GM19324 (cell line): ENCODE measurements at regions not wholly inside any gene's neighbourhood (a gene's known extent, or its start where the extent isn't known, plus 50 kb on each side); places are given as distances from the start of the nearest gene placed in this dataset.
A peak's percentile ranks its signal among the peaks of the same experiment; 100 is the strongest.

Source experiments
- ATAC-seq: cut with Tn5 transposase; IDR thresholded peaks from one replicate; pipeline ENCODE4 v1.9.1; 2021; ENCODE audit warnings: mild to moderate bottlenecking, moderate library complexity; ENCODE audit not compliant: unreplicated experiment, low FRiP score

DNA sequence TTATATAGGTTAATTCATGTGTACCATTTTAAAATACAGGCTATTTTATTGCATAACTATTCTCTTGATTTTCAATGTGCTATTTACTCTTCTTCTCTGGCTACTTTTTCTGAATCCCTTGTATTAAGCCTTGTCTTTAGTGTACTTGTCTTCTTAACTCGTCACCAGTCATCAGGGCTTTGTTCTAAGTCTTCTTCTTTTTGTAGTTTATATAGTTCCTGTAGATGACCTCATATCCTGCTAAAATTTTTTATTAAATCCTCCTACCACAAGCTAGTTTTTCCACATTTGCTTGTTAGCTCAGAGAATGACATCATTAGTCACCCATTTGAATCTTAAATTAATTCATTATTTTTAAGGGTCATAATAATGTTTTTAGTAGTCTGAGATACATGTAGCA, 1281.9 kb downstream of the KCNT2 start:
- no peak for ATAC-seq

GRCh38 chr1:195325181-195325580, 1283.1 kb downstream of the KCNT2 start:
- ATAC-seq = no peak

GRCh38 chr1:195306281-195306680, 1302.0 kb downstream of the KCNT2 start:
- ATAC-seq = no peak

DNA sequence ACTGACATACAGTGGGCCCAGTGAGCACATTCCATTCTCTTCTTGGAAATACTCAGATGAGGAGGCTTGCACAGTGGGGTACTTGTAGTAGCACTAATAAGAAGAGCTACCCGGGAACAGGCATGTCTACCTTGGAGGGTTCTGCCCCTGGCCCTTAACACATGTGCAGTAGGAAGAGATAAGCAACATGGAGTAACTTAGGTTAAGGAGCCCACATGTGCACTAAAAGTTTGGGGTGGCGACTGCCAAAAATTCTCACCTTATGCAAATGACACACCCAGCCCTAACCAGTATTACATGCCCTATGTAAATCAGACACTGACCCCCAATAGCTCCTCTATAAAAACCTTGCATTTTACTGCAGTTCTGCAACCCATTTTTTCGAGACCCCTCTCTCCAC, 1313.3 kb downstream of the KCNT2 start:
- ATAC-seq = no peak

GRCh38 chr1:195278644-195279043, 1329.6 kb downstream of the KCNT2 start:
- ATAC-seq = no peak

- no peak for ATAC-seq
Measured at GRCh38 chr1:195275710-195276109, 1332.5 kb downstream of the KCNT2 start.

GRCh38 chr1:195251900-195252299, 1356.3 kb downstream of the KCNT2 start:
- no peak for ATAC-seq

GRCh38 chr1:195243492-195243891, 1364.7 kb downstream of the KCNT2 start:
- no peak for ATAC-seq

DNA sequence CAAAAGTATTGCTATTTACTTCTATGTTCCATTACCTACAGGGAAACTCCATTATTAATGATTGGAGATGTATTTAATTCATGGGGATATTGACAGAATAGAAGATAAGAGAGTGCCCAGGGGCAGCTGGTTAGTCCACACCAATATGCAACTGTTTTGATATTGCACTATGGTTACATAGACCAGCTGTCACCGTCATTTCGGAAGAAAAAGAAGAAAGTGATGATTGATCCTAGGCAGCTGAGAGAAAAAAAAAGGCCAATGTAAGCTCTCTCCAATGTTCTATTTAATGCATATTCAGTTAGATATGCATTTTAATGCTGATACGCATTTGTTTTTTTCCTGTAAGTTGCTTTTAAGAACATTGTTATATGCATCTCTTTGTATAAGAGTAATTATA, 1367.2 kb downstream of the KCNT2 start:
- no peak for ATAC-seq

DNA sequence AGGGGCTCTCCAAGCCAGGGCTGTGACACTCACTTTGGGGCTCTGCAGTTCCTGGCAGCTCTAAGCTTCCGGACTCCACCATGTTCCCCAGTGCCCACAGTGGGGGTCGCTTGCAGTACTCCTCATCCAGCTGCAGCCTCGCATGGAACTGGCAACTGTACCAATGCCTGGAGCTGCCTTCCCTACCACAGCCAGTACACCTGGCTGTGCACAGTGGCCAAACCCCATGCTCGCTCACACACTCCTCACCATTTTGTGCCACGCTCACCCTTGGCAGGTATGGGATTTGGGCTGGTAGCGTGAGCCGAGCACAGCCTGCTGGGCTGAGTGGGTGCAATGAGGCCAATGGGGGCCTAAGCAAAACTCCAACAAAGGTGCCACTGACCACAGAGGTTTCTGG, 1369.9 kb downstream of the KCNT2 start:
- no peak for ATAC-seq

DNA sequence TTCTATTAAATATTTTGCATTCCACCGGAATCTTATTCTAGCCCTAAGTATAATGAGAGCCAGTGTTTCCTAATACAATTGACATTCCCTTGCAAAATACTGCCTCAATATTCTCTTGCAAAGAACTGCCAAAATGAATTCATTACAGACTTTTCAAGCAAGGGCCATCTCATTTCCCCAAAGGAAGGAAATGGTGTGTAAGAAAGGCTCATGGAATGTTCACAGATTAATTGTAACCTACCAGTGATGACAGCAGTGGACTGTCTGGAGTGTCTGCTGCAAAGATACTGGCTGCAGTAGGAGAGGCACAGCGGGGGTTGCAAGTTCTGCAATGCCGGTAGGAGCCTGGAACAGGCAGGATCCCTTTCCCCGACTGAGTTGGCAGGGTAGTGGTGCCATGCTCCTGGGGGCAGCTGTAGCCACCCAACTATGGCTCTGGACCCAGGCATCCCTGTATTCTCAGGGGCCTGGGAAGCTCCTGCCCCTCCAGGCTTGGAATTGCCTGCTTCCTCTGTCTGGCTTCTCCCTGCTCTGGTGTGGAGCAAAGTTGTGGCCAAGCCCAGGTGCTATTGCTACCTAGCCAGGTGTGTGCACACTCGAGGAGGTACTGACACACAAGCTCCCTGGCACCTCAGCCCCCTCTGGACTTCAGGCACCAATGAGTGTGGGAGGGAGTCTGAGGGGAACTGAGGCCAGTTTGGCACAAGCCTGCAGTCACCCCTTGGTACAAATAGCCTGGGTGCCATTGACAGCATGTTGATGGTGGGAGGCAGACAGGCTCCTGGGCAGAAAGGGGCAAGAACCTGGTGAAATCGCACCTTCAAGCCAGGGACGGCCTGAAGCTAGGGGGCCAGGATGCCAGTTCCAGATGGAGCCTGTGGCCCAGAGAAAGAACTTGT, 1371.0 kb downstream of the KCNT2 start:
- ATAC-seq = no peak

- no peak for ATAC-seq
Measured at GRCh38 chr1:195218428-195219212, 1389.6 kb downstream of the KCNT2 start.

GRCh38 chr1:195202241-195202640, 1406.0 kb downstream of the KCNT2 start:
- no peak for ATAC-seq

GRCh38 chr1:195200772-195201171, 1407.5 kb downstream of the KCNT2 start:
- ATAC-seq = no peak

- ATAC-seq = no peak
Measured at GRCh38 chr1:195197116-195197515, 1411.1 kb downstream of the KCNT2 start.

DNA sequence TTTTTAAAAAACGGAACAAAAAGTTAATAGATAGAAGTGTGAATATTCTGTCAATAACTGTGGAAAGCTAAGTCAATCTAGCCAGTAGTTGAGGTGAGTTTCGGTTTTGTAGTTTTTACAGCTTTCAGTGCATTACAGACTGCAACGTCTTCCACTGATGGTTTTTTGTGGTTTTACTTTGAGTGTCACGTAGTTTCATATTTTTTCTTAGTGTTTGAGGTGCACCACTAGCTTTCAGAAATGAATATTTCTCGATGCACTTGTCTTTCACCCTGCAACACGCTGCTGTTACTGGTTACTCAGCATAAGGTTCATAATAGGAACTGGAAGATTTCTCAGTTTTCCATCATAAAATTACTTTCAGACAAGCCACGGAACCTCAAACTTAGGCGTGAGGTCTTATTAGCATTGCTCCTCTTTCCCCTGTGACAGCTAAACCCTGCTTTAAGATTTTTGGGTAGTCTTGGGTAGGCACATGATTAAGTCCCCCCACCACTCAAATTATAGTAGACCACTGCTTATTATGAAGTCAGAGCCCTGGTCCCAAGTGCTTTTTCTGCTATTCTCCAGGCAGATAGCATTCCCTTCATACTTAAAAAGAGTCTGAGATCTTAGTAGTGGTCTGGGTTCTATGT, 1412.7 kb downstream of the KCNT2 start:
- peak; percentile 99 for ATAC-seq

- ATAC-seq = no peak
Measured at GRCh38 chr1:195193134-195193533, 1415.1 kb downstream of the KCNT2 start.

- ATAC-seq = no peak
Measured at GRCh38 chr1:195188821-195189220, 1419.4 kb downstream of the KCNT2 start.

- no peak for ATAC-seq
Measured at GRCh38 chr1:195186544-195186943, 1421.7 kb downstream of the KCNT2 start.

DNA sequence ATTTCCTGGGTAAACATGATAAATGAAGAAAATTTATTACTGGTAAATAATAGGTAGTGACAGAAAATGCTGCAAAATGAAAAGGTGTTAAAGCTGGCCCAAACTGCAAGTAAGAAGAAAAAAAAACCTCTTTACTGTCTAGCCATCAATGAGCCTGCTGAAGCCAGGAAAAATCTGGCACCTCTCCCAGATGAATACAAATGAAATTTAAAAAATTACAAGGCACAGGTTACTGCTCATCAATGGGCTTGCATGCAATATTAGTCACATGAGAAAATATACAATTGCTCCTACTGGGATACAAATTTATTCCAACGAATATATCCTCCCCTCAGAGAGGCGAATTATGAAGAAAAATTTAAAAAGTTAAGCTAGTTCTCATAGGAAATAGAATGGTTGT, 1422.5 kb downstream of the KCNT2 start:
- no peak for ATAC-seq

GRCh38 chr1:195185321-195185720, 1422.9 kb downstream of the KCNT2 start:
- ATAC-seq = no peak
